SJSA1 (cell line): ENCODE measurements at regions not wholly inside any gene's neighbourhood (a gene's known extent, or its start where the extent isn't known, plus 50 kb on each side); places are given as distances from the start of the nearest gene placed in this dataset.

Experiments
- DNase-seq, 2 experiments: peaks; one replicate each; pipeline ENCODE4 v3.0.0-alpha.2; 2015 to 2020; ENCODE audit warnings: low spot score in 2 of 2, low read depth in 1 of 2
- H3K27ac ChIP-seq: fragments of 250-450 bp; sonication (Bioruptor Pico); 2 replicates; pipeline ENCODE4 v1.5.1; 2020; ENCODE audit warnings: mild to moderate bottlenecking, moderate library complexity
- H3K27me3 ChIP-seq: fragments of 250-450 bp; sonication (Bioruptor Pico); replicated peaks from 2 replicates; pipeline ENCODE4 v1.5.1; 2020; ENCODE audit warnings: mild to moderate bottlenecking, moderate library complexity
- H3K36me3 ChIP-seq: fragments of 250-450 bp; sonication (Bioruptor Pico); 2 replicates; pipeline ENCODE4 v1.5.1; 2020; ENCODE audit warnings: mild to moderate bottlenecking
- H3K4me1 ChIP-seq: fragments of 250-450 bp; sonication (Bioruptor Pico); replicated peaks from 2 replicates; pipeline ENCODE4 v1.6.1; 2021; ENCODE audit warnings: mild to moderate bottlenecking
- H3K4me3 ChIP-seq: fragments of 250-450 bp; sonication (Bioruptor Pico); 2 replicates; pipeline ENCODE4 v1.5.1; 2020; ENCODE audit warnings: mild to moderate bottlenecking
- H3K9me3 ChIP-seq: fragments of 250-450 bp; sonication (Bioruptor Pico); replicated peaks from 2 replicates; pipeline ENCODE4 v1.5.1; 2020; ENCODE audit warnings: mild to moderate bottlenecking

DNA sequence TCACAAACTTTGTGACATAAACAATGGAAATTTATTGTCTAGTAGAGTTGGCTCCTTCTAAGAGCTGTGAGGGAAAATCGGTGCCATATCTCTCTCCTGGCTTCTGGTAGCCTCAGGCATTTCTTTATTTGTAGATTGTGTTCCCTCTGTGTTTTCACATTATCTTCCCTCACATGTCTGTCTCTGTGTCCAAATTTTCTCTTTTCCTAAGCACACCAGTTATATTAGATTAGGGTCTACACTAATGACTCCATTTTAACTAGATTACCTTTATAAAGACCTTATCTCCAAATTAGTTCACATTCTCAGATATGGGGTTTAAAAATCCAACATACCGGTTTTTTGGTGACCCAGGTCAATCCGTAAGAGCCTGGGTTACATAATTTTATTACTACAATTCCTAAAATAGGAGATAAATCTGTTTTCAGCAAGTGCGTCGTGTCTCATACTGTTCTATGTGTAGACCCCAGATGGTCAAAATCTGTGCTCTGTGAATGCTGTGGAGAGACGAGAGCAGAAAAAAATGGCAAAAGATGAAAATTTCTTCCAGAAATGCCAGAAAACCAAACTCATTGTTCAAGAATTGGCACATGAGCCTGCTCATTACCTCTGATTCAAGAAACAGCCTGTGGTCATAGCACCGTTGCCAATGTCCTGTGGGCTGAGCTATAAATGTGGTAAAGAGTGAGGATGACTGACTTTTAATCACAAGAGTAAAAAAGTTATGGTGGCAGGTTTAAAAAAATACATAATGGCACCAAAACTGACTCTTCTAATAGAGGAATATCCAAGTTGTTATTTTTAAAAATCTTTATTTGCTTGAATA, 574.7 kb downstream of the PCDH7 start:
- no peaks in the 10 kb centered on the region for H3K9me3 ChIP-seq
- H3K36me3 ChIP-seq: no peaks in the 10 kb centered on the region
- no peak overlapping the region for H3K27ac ChIP-seq
- no peaks in the 10 kb centered on the region for H3K4me1 ChIP-seq
- no peak overlapping the region for H3K4me3 ChIP-seq
- H3K27me3 ChIP-seq: no peaks in the 10 kb centered on the region
- no peak for DNase-seq

DNA sequence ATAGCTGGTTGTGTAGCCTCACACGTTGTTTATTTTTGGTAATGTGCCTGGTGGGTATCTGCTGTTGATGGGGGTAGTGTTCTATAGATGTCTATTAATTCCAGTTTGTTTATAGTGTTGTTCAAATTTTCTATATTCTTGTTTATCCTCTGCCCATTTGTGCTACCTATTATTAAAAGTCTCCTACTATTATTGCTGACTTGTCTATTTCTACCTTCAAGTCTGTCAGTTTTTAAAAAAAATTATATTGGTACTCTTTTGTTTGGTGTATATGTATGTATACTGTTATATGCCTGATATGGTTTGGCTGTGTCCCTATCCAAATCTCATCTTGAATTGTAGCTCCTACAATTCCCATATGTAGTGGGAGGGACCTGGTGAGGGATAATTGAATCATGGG, 578.6 kb downstream of the PCDH7 start:
- Histone ChIP-seq H3K27me3 (no peaks in the 10 kb centered on the region), H3K27ac (no peak overlapping the region), H3K9me3 (no peaks in the 10 kb centered on the region), H3K4me3 (no peak overlapping the region), H3K4me1 (no peaks in the 10 kb centered on the region), H3K36me3 (no peaks in the 10 kb centered on the region)
- no peak for DNase-seq

DNA sequence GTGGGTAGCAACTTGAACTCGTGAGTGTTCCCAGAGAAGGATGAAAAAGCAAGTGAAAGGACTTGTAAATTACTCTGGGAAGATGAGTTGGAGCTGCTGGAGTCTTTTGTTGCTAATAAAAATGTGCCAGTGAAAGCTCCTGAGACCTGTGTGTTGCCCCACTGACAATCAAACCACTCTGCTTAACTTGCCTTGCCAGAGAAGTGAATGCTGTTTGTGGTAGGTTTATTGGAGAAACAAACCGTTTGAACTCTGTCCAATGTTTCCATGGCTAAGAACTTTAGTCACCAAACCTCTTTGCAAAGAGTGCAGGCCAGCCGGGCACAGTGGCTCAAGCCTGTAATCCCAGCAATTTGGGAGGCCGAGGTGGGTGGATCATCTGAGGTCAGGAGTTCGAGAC, 586.9 kb downstream of the PCDH7 start:
- no peaks in the 10 kb centered on the region for H3K36me3 ChIP-seq
- DNase-seq: no peak
- H3K9me3 ChIP-seq: no peaks in the 10 kb centered on the region
- no peaks in the 10 kb centered on the region for H3K4me1 ChIP-seq
- H3K27ac ChIP-seq: no peak overlapping the region
- no peak overlapping the region for H3K4me3 ChIP-seq
- no peaks in the 10 kb centered on the region for H3K27me3 ChIP-seq

GRCh38 chr4:31324814-31325213, 604.6 kb downstream of the PCDH7 start:
- Histone ChIP-seq H3K27me3 (no peaks in the 10 kb centered on the region), H3K9me3 (no peaks in the 10 kb centered on the region), H3K36me3 (no peaks in the 10 kb centered on the region), H3K27ac (no peak overlapping the region), H3K4me1 (no peaks in the 10 kb centered on the region), H3K4me3 (no peak overlapping the region)
- no peak for DNase-seq

- no peaks in the 10 kb centered on the region for H3K36me3 ChIP-seq
- no peaks in the 10 kb centered on the region for H3K9me3 ChIP-seq
- H3K4me1 ChIP-seq: no peaks in the 10 kb centered on the region
- H3K27me3 ChIP-seq: no peaks in the 10 kb centered on the region
- H3K27ac ChIP-seq: no peak overlapping the region
- no peak overlapping the region for H3K4me3 ChIP-seq
- DNase-seq: no peak
These were observed 605.1 kb downstream of the PCDH7 start for GRCh38 chr4:31325300-31325699.

- no peak for DNase-seq
- no peaks in the 10 kb centered on the region for H3K27me3 ChIP-seq
- H3K9me3 ChIP-seq: no peaks in the 10 kb centered on the region
- H3K36me3 ChIP-seq: no peaks in the 10 kb centered on the region
- H3K4me3 ChIP-seq: no peak overlapping the region
- no peak overlapping the region for H3K27ac ChIP-seq
- H3K4me1 ChIP-seq: no peaks in the 10 kb centered on the region
These were observed 606.9 kb downstream of the PCDH7 start for GRCh38 chr4:31327031-31327430.

- no peak overlapping the region for H3K4me3 ChIP-seq
- H3K36me3 ChIP-seq: no peaks in the 10 kb centered on the region
- no peak for DNase-seq
- H3K9me3 ChIP-seq: no peaks in the 10 kb centered on the region
- H3K27ac ChIP-seq: no peak overlapping the region
- H3K27me3 ChIP-seq: no peaks in the 10 kb centered on the region
- H3K4me1 ChIP-seq: no peaks in the 10 kb centered on the region
These were observed 608.8 kb downstream of the PCDH7 start for GRCh38 chr4:31328932-31329331.

GRCh38 chr4:31334086-31334910, 614.1 kb downstream of the PCDH7 start:
- Histone ChIP-seq H3K27me3 (no peaks in the 10 kb centered on the region), H3K9me3 (no peaks in the 10 kb centered on the region), H3K4me1 (no peaks in the 10 kb centered on the region), H3K4me3 (no peak overlapping the region), H3K27ac (no peak overlapping the region), H3K36me3 (no peaks in the 10 kb centered on the region)
- DNase-seq: no peak

GRCh38 chr4:31338000-31338399, 617.8 kb downstream of the PCDH7 start:
- Histone ChIP-seq H3K4me1 (no peaks in the 10 kb centered on the region), H3K36me3 (no peaks in the 10 kb centered on the region)

DNA sequence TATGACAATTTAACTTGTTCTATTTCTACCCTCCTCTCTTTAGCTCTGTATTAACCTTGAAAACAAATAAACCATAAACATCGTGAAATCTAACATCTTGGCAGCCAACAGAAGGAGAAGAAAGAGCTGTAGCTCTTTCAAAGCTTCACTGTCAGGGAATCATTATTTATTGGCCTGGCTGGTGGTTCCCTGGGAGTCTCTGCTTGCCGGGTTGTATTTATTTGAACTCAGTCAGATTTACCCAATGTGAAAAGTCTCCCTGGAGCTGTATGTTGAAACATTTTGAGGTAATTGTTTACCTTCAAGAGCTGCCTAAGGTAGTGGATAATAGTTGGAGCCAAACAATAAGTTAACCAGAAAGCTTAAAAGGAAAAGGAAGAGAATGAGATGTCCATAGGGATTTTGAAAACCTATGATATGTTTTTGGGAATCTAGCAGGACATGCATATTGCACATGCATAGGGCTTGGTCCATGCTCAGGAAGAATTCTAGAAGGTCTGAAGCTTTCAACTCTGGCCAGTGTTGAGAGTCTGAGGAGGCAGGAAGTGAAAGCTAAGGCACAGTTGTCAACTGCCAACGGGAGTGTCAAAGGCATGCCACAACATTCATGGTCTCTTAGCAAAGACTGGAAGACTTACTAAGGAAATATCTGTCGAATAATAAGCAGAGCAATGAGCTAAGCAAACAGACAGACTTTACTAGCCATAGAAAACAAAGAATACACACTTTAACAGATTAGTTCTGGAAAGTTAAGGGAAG, 621.6 kb downstream of the PCDH7 start:
- Histone ChIP-seq H3K4me3 (no peak overlapping the region), H3K36me3 (no peaks in the 10 kb centered on the region), H3K4me1 (no peaks in the 10 kb centered on the region), H3K27ac (no peak overlapping the region), H3K9me3 (no peaks in the 10 kb centered on the region), H3K27me3 (no peaks in the 10 kb centered on the region)
- DNase-seq: no peak

More at GRCh38 chr4:31338000-31338399, 617.8 kb downstream of the PCDH7 start:
- no peak overlapping the region for H3K27ac ChIP-seq
- DNase-seq: no peak
- H3K27me3 ChIP-seq: no peaks in the 10 kb centered on the region
- H3K4me3 ChIP-seq: no peak overlapping the region
- H3K9me3 ChIP-seq: no peaks in the 10 kb centered on the region

DNA sequence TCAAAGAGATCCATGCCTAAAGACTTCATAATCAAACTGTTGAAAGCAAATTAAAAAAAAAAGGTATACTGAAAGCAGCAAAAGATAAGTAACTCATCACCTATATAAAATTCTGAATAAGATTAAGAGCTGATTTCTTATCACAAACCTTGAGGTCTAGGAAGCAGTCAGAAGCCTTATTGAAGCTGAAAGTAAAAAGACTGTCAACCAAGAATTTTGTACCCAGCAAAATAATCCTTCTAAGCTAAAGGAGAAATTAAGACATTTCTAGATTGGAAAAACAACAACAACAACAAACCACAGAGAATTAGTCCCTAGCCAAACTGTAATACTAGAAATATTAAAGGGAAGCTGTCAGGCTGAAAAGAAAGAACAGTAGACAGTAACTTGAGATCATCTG, 622.9 kb downstream of the PCDH7 start:
- no peak overlapping the region for H3K4me3 ChIP-seq
- no peaks in the 10 kb centered on the region for H3K4me1 ChIP-seq
- no peak for DNase-seq
- H3K27ac ChIP-seq: no peak overlapping the region
- H3K9me3 ChIP-seq: no peaks in the 10 kb centered on the region
- H3K36me3 ChIP-seq: no peaks in the 10 kb centered on the region
- no peaks in the 10 kb centered on the region for H3K27me3 ChIP-seq

GRCh38 chr4:31349907-31350306, 629.7 kb downstream of the PCDH7 start:
- H3K27me3 ChIP-seq: no peaks in the 10 kb centered on the region
- no peaks in the 10 kb centered on the region for H3K4me1 ChIP-seq
- H3K27ac ChIP-seq: no peak overlapping the region
- no peaks in the 10 kb centered on the region for H3K9me3 ChIP-seq
- H3K4me3 ChIP-seq: no peak overlapping the region
- H3K36me3 ChIP-seq: no peaks in the 10 kb centered on the region
- DNase-seq: no peak

- H3K27me3 ChIP-seq: no peaks in the 10 kb centered on the region
- no peak for DNase-seq
- H3K4me1 ChIP-seq: no peaks in the 10 kb centered on the region
- H3K9me3 ChIP-seq: no peaks in the 10 kb centered on the region
- no peak overlapping the region for H3K4me3 ChIP-seq
- no peaks in the 10 kb centered on the region for H3K36me3 ChIP-seq
- H3K27ac ChIP-seq: no peak overlapping the region
These were observed 631.5 kb downstream of the PCDH7 start for GRCh38 chr4:31351695-31352094.

- H3K36me3 ChIP-seq: no peaks in the 10 kb centered on the region
- H3K4me3 ChIP-seq: no peak overlapping the region
- no peak overlapping the region for H3K27ac ChIP-seq
- no peaks in the 10 kb centered on the region for H3K27me3 ChIP-seq
- DNase-seq: no peak
- no peaks in the 10 kb centered on the region for H3K4me1 ChIP-seq
- no peaks in the 10 kb centered on the region for H3K9me3 ChIP-seq
These were observed 636.7 kb downstream of the PCDH7 start for GRCh38 chr4:31356839-31357238.
